Endothelial cell (in vitro differentiated cells): ENCODE measurements at regions not wholly inside any gene's neighbourhood (a gene's known extent, or its start where the extent isn't known, plus 50 kb on each side); places are given as distances from the start of the nearest gene placed in this dataset.

ENCODE experiments used
- DNase-seq: peaks from one replicate; pipeline ENCODE4 v3.0.0; 2021; ENCODE audit warnings: low spot score
- H3K27ac Mint-ChIP-seq: one replicate; pipeline ENCODE4 v1.8.0; 2021; ENCODE audit warnings: mixed read lengths, inconsistent platforms; ENCODE audit not compliant: unreplicated experiment
- H3K27me3 Mint-ChIP-seq: one replicate; pipeline ENCODE4 v1.8.0; 2021; ENCODE audit warnings: mild to moderate bottlenecking, moderate library complexity, mixed read lengths, inconsistent platforms; ENCODE audit not compliant: unreplicated experiment
- H3K36me3 Mint-ChIP-seq: one replicate; pipeline ENCODE4 v1.8.0; 2021; ENCODE audit warnings: mild to moderate bottlenecking, low read depth, mixed read lengths, inconsistent platforms; ENCODE audit not compliant: unreplicated experiment
- H3K4me1 Mint-ChIP-seq: one replicate; pipeline ENCODE4 v1.8.0; 2021; ENCODE audit warnings: mild to moderate bottlenecking, mixed read lengths, inconsistent platforms; ENCODE audit not compliant: unreplicated experiment
- H3K4me3 Mint-ChIP-seq: one replicate; pipeline ENCODE4 v1.8.0; 2021; ENCODE audit warnings: mild to moderate bottlenecking, mixed read lengths, inconsistent platforms; ENCODE audit not compliant: unreplicated experiment
- H3K9me3 Mint-ChIP-seq: one replicate; pipeline ENCODE4 v1.8.0; 2021; ENCODE audit warnings: mixed read lengths, inconsistent platforms; ENCODE audit not compliant: unreplicated experiment
- TF ChIP-seq, protein P1 (sequence below): fragments of 200-600 bp; sonication (generic); IDR thresholded peaks from one replicate; pipeline ENCODE4 v1.5.0; 2021; ENCODE audit warnings: antibody characterized with exemption; ENCODE audit not compliant: unreplicated experiment

DNA sequence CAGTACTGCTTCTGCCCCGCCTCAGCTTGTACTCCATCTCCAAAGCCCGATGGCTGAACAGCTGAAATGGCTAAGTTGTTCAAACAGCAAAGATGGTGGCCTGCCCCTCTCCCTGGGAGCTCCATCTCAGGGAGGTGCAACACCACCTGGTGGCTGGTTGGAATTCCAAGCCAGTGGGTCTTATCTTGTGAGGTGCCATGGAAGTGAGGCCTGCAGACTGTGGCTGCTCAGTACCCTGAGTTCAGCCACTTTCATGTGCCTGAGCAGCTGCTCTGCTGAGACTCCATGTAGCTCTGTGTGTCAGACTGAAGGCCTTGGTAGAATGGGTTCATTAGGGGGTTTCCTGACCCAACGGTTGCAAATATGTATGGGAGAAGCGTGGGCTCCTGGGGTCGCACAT lies 67.3 kb upstream of the SPRY2 start:
- Mint-ChIP-seq H3K27me3 (peaks cover 3% of the 10 kb centered on the region), H3K4me3 (no peak overlapping the region), H3K9me3 (no peaks in the 10 kb centered on the region), H3K4me1 (no peaks in the 10 kb centered on the region), H3K27ac (no peak overlapping the region), H3K36me3 (no peaks in the 10 kb centered on the region)
- TF ChIP-seq, protein P1, sequence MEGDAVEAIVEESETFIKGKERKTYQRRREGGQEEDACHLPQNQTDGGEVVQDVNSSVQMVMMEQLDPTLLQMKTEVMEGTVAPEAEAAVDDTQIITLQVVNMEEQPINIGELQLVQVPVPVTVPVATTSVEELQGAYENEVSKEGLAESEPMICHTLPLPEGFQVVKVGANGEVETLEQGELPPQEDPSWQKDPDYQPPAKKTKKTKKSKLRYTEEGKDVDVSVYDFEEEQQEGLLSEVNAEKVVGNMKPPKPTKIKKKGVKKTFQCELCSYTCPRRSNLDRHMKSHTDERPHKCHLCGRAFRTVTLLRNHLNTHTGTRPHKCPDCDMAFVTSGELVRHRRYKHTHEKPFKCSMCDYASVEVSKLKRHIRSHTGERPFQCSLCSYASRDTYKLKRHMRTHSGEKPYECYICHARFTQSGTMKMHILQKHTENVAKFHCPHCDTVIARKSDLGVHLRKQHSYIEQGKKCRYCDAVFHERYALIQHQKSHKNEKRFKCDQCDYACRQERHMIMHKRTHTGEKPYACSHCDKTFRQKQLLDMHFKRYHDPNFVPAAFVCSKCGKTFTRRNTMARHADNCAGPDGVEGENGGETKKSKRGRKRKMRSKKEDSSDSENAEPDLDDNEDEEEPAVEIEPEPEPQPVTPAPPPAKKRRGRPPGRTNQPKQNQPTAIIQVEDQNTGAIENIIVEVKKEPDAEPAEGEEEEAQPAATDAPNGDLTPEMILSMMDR, result no peak
- no peak for DNase-seq

DNA sequence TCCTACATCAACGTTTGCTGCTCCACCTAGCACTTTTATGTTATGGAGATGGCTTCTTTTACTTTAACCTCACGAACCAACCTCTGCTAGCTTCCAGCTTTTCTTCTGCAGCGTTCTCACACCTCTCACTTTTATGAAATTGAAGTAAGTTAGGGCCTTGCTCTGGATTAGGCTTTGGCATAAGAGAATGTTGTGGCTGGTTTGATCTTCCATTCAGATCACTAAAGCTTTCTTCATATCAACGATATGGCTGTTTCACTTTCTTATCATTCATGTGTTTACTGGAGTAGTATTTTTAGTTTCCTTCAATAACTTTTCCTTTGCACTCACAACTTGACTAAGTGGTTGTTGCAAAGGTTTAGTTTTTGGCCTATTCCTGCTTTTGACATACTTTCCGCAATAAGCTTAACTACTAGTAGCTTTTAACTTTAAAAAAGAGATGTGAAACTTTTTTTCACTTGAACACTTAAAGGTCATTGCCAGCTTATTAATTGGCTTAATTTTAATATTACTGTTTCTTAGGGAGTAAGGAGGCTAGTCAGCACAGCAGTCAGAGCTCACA lies 60.0 kb upstream of the SPRY2 start:
- H3K9me3 Mint-ChIP-seq, result no peaks in the 10 kb centered on the region
- no peaks in the 10 kb centered on the region for H3K27me3 Mint-ChIP-seq
- no peak for DNase-seq
- no peaks in the 10 kb centered on the region for H3K36me3 Mint-ChIP-seq
- no peaks in the 10 kb centered on the region for H3K4me1 Mint-ChIP-seq
- no peak overlapping the region for H3K27ac Mint-ChIP-seq
- TF ChIP-seq, protein P1, result no peak
- no peak overlapping the region for H3K4me3 Mint-ChIP-seq

DNA sequence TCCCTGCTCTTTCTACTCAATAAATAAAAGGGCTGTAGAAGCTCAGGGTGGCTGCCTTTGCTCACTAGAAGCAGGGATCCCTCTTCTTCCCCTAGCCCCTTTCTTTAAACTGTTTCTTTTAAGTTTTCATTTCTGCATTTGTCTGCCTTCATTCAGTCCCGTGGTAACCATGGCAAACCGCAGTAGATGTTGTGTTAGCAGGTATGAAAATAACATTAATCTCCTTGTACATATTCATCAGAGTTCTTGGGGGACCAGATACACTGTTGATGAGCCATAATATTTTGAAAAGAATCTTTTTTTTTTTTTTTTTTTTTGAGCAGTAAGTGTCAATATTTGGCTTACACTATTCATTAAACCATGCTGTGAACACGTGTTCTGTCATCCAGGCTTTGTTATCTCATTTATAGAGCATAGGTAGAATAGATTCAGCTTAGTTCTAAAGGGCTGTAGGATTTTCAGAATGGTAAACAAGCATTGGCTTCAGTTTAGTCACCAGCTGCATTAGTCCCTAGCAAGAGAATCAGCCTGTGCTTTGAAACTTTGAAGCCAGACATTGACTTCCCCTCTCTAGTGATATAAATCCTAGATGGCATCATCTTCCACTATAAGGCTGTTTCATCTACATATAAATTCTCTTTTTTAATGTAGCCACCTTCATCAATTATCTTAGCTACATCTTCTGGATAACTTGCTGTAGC lies 59.4 kb upstream of the SPRY2 start:
- no peaks in the 10 kb centered on the region for H3K27me3 Mint-ChIP-seq

DNA sequence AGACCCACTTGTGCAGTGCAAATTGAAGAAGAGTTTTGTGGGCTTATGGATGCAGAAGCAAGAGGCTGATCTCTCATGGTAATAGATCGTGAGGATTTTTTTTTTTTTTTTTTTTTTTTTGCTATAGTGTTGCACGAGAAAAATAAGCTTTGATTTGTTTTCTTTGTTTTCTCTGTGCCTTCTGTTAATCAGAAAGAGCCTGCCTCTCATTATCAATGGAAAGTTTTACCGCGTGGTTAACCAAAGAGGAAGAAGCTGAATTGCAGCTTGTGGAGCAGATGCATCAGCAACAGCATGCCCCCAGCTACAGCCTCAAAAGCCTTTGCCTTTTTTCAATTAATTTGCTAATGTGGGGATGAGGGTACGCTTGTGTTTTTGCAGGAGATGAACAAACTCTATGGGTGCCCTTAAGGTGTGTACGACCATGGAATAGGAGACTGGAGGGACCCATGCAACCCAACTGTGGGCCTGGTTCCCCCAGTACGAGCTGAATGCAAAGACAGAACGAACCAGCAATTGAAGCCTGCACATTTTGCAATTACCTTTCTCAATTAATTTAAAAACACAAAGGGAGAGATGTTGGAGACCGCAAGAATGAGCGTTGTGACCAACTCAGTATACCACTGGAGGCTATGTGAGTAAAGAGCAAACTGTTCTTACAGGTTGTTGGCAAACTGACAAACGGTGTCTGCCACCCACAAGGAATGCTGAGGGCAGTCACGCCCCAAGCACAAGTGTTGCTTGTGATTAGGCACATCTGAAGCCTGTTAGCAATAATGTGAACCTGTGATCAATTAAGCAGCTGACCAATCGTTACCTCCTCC lies 58.6 kb upstream of the SPRY2 start:
- H3K27me3 Mint-ChIP-seq, result no peaks in the 10 kb centered on the region
- H3K4me1 Mint-ChIP-seq, result no peaks in the 10 kb centered on the region
- H3K36me3 Mint-ChIP-seq, result no peaks in the 10 kb centered on the region
- TF ChIP-seq, protein P1, result no peak
- H3K27ac Mint-ChIP-seq, result no peak overlapping the region
- H3K4me3 Mint-ChIP-seq, result no peak overlapping the region
- no peak for DNase-seq
- no peaks in the 10 kb centered on the region for H3K9me3 Mint-ChIP-seq

More for the DNA sequence above, 59.4 kb upstream of the SPRY2 start:
- DNase-seq, result no peak
- H3K9me3 Mint-ChIP-seq, result no peaks in the 10 kb centered on the region
- no peak overlapping the region for H3K27ac Mint-ChIP-seq
- H3K4me1 Mint-ChIP-seq, result no peaks in the 10 kb centered on the region
- TF ChIP-seq, protein P1, result no peak
- H3K36me3 Mint-ChIP-seq, result no peaks in the 10 kb centered on the region
- H3K4me3 Mint-ChIP-seq, result no peak overlapping the region
